NOMO-1 treated with dmso at 0.1 percent for 144 hours (cell line): ENCODE measurements at regions not wholly inside any gene's neighbourhood (a gene's known extent, or its start where the extent isn't known, plus 50 kb on each side); places are given as distances from the start of the nearest gene placed in this dataset.
"Not testable (repeated sequence)": the region's sequence is repeated elsewhere in the genome, so short reads cannot be mapped to it uniquely, and the experiment has no call there.

Source experiments
- DNase-seq: peaks from one replicate; lab custom pipeline; 2025; ENCODE audit not compliant: unreplicated experiment; lab: John Stamatoyannopoulos, UW

DNA sequence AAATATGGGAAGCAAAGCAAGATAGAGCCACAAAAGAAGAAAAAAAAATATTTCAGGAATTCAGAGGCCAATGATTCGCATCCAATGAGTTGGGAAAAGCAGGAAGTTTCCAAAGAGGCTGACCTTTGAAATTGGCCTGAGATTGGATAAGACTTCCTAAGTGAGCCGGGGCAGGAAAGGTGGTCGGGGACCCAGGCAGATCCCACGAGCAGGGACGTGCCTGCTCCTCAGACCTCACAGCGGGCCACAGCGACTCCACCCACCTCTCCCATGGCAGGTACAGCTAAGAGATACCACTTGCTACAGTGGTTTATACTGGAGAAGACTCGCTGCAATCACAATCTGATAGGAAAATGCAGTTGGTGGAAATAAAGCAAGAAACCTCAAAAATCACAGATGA lies 102.8 kb upstream of the SALL3 start:
- DNase-seq: no peak

DNA sequence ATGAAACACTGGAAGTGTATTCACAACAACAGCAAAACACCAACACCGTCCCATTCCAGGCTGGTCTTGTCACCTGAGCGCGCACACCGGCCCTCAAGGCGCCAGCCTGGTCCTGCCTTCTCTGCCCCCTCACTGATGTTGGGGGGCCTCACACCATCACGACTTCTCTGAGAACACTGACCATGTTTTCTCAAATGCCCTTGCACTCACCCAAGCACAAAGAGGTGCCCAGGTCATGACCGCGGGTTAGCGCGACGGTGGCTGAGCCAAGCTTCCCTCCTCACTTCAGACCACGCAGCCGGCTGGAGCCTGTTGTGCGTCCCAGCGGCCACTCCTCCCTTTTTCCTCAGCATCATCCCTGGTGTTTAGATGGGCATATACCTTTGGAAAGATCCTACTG lies 101.3 kb upstream of the SALL3 start:
- DNase-seq: no peak

DNA sequence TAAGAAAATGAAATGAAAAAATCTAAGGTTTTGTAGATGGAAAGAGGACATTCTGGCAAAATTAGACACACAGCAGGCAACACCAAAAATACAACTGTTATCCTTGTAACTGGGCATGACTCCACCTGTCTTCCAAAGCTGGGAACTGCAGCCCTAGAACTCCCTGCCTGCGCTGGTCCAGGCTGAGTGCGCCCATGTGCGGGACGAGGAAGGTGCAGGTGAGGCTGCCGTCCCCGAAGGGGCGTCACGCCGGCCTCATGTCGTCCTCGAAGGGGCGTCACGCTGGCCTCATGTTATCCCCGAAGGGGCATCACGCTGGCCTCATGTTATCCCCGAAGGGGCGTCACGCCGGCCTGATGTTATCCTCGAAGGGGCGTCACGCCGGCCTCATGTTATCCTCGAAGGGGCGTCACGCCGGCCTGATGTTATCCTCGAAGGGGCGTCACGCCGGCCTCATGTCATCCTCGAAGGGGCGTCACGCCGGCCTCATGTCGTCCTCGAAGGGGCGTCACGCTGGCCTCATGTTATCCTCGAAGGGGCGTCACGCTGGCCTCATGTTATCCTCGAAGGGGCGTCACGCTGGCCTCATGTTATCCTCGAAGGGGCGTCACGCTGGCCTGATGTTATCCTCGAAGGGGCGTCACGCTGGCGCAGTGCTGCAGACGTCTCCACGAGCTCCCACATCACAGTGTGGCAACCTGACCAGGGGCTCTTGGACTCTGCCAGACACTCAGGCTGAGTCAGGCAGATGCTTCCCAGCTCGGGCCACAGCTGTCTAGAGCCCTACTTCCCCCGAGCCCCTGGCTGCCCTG lies 100.3 kb upstream of the SALL3 start:
- DNase-seq: not testable (repeated sequence)

DNA sequence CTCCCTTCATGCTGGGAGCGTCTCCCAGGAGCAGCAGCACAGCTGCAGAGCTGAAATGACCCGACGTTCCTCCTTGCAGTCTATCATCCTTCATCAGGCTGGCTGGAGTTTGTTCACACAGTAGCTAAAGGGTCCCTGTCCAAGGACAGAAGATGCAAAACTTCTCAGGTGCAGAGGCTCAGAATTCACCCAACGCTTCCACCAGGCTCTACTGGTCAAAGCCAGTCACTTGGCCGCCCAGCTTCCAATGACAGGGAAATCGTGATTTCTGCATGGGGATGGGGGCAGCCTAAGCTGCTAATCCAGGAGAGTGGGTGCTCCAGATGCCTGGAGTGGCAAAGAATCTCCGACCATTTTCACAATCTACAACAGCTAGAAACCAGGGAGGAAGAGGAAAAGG lies 97.0 kb upstream of the SALL3 start:
- DNase-seq: no peak

DNA sequence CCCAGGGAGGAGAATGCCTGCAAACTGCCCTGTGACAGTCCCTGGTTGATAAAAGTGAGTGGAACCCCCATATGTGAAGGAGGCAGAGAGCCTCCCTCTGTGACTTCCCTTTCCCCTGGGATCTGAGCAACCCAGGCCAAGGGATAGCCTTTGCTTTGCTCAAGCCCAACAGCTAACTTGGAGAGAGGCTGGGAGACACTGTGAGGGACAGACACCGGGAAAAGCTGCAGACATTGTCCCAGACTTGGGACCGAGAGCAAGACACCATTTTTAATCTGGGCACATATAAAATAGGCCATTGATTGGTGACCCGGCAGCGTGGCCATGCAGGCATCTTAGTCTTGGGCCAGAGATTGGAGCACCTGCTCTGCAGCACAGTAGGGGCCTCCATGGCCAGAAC lies 96.1 kb upstream of the SALL3 start:
- no peak for DNase-seq

- no peak for DNase-seq
These were observed 95.1 kb upstream of the SALL3 start for GRCh38 chr18:78884502-78884901.

GRCh38 chr18:78889250-78889649 lies 90.4 kb upstream of the SALL3 start:
- no peak for DNase-seq

DNA sequence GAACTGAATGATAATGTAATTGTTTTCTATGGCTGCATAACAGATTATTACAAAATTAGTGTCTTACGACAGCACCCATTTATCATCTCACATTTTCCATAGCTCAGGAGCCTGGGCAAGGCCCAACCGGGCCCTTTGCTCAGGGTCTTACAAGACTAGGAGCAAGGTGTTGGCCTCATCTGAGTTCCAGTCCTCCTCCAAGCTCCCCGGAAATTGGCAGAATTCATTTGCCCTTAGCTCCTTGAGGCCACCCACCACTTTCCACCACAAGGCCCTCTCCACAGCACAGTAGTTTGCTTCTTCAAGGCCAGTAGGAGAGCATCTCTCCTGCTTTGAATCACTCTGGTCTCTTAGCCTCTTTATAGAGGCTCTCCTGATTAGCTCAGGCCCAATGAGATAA lies 89.2 kb upstream of the SALL3 start:
- no peak for DNase-seq

- DNase-seq: no peak
These were observed 88.3 kb upstream of the SALL3 start for GRCh38 chr18:78891185-78891762.

GRCh38 chr18:78892177-78892576 lies 87.4 kb upstream of the SALL3 start:
- DNase-seq: no peak

GRCh38 chr18:78892721-78893120 lies 86.9 kb upstream of the SALL3 start:
- no peak for DNase-seq

- no peak for DNase-seq
These were observed 86.2 kb upstream of the SALL3 start for GRCh38 chr18:78893281-78894032.

GRCh38 chr18:78894033-78894305 lies 85.6 kb upstream of the SALL3 start:
- no peak for DNase-seq

DNA sequence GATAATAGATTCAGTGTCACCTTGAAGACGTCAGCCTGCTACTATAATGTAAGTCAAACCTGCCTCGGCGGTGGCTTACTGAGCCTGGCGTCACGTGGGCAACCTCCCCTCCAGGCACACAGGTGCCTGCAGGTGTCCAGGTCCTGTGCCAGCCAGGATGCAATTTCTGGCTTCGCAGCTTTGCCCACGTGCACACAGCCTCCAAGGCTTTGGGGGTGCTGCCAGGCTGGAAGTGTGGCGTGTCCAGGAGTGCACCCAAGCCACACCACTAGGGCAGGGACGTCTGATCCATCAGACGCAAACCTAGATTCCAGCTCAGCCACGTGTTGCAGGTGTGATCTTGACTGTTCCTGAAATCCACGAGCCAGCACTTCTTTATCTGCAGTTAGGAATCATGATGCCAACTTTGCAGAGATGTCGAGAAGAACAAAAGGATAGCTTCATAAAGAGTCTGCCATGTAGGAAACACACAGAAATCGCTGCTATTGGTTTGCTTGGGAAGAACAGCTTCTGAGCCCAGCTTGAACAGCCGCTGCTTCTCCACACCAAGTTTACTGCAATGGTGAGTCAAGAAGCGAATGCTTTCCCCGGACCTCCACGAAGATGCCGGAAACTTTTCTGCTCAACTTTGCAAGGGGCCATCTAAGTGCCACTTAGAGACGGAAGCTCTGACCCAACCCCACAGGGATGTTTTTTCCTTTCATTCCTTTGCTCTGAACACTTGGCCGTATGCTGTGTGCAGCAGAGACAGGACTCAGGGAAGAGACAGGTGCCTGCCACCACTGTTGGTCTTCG lies 84.2 kb upstream of the SALL3 start:
- no peak for DNase-seq

GRCh38 chr18:78896111-78896905 lies 83.3 kb upstream of the SALL3 start:
- no peak for DNase-seq

DNA sequence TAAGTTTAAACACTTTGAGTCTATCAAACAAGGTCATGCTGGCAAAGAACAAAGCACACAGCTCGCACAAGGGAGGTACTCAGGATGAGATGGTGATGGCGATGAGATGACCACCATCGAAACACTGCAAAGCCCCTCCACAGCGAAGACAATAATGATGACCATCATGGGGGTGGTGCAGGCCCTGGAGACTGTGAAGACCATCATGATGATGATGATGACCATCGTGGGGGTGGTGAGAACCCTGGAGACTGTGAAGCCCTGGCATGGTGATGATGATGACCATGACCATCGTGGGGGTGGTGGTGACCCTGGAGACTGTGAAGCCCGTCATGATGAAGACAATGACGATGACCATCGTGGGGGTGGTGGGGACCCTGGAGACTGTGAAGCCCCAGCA lies 81.6 kb upstream of the SALL3 start:
- DNase-seq: no peak

DNA sequence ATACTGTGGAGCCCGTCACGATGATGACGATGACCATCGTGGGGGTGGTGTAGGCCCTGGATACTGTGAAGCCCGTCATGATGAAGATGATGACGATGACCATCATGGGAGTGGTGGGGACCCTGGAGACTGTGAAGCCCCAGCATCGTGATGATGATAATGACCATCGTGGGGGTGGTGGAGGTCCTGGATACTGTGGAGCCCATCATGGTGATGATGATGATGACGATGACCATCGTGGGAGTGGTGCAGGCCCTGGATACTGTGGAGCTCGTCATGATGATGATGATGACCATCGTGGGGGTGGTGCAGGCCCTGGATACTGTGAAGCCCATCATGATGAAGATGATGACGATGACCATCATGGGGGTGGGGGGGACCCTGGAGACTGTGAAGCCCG lies 81.0 kb upstream of the SALL3 start:
- DNase-seq: no peak

DNA sequence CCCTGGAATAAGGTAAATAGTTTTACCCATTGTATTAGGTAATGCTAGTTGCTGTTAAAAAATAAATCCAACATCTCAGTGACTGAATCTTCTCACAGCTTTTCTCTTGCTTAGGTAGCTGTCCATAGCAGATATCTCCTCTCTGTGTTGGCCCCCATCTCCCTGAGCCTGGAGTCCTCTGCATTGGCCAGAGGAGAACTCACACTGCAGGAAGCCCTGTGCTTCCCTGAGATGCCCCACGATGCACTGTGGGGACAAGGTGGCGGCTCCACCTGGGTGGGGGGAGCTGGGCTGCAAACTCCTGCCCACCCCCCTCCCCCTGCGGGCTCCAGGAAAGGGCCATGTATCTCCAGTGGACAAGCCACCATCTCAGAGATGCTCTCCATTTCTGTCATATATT lies 80.4 kb upstream of the SALL3 start:
- no peak for DNase-seq

DNA sequence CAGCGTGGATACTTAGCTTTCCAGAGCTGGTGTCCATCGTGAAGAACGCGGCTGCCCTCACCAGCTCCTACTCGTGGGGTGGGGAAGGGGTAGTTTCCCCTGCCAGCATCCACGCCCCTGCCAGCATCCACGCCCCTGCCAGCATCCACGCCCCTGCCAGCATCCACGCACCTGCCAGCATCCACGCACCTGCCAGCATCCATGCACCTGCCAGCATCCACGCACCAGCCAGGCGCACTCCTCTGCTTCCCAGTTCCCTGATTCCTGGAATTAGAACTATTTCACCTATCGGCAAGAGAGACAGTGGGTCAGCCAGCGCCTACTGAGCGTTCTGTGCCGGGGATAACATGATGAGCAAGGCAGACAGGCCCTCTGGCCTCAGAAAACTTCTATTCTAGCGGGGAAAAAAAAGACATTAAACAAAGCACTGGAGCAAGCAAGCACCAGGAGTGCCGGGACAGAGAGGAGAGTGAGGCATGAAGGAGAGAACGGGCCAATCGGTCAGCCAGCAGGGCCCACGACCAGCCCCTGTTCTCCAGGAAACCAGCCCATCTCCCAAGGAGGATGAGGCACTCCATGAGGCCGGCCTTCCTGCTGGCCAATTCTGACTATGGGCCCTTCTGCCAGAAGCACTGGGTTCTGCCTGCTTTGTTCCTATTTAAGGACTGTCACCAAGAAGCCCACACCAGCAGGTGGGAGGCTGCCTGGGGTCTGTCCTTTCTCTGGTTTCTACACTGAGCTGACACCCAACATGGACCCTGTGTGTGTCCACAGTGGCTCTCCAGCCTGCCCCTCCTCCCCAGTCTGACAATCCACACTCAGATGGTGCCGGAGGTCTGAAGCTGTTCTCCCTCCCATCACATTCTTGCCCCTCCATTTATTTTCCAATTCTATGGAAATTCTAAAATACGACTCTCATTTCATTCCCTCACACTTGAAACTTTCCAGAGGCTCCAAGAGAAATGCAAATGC lies 78.4 kb upstream of the SALL3 start:
- DNase-seq: no peak
